Left lobe of liver (tissue), 2 donors: ENCODE measurements at regions not wholly inside any gene's neighbourhood (a gene's known extent, or its start where the extent isn't known, plus 50 kb on each side); places are given as distances from the start of the nearest gene placed in this dataset.

ENCODE experiments used
- ATAC-seq: fragments of 200-7000 bp; cut with Tn5 transposase; one replicate; pipeline ENCODE4 v1.9.1; 2020; ENCODE audit warnings: mild to moderate bottlenecking, moderate library complexity
- DNase-seq: peaks from one replicate; pipeline ENCODE4 v3.0.0-alpha.2; 2020; ENCODE audit warnings: low spot score
- donor health status: DM: no; HTN: no; CAD: no; lungs with moderate emphysema.
- donor health status: DM: no; HTN: yes; CAD: no.

GRCh38 chr7:155865830-155866525 is 53.7 kb upstream of the SHH start:
- ATAC-seq (no peak), DNase-seq (peak; percentile 32)

- ATAC-seq (no peak), DNase-seq (peak; percentile 36)
These were observed 52.9 kb upstream of the SHH start for GRCh38 chr7:155864991-155865690.

- DNase-seq: peak; percentile 14
- no peak for ATAC-seq
These were observed 52.2 kb upstream of the SHH start for GRCh38 chr7:155864271-155864985.

- ATAC-seq (peak; percentile 53), DNase-seq (peak; percentile 55)
These were observed 51.5 kb upstream of the SHH start for GRCh38 chr7:155863721-155864151.

- DNase-seq (peak; percentile 35), ATAC-seq (no peak)
These were observed 50.0 kb upstream of the SHH start for GRCh38 chr7:155862123-155862892.
